DMS153 treated with DMSO at 0.1 percent for 48 hours (cell line): ENCODE measurements at regions not wholly inside any gene's neighbourhood (a gene's known extent, or its start where the extent isn't known, plus 50 kb on each side); places are given as distances from the start of the nearest gene placed in this dataset.

Source experiments
- DNase-seq: peaks from one replicate; lab custom pipeline; 2025; ENCODE audit not compliant: unreplicated experiment; lab: John Stamatoyannopoulos, UW

DNA sequence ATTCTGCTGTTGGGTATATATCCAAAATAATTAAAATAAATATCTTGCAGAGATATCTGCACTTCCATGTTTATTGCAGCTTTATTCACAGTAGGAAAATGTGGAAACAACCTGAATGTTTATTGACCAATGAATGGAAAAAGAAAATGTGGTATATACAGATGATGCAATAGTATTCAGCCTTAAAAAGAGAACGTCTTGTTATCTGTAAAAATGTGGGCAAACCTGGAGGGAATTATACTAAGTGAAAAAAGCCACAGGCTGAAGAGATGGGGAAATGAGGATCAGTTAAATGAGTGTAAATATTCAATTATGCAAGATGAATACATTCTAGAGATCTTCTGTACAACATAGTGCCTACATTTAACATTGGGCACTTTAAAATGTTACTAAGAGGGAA is 766.1 kb upstream of the IGFBP3 start:
- no peak for DNase-seq

DNA sequence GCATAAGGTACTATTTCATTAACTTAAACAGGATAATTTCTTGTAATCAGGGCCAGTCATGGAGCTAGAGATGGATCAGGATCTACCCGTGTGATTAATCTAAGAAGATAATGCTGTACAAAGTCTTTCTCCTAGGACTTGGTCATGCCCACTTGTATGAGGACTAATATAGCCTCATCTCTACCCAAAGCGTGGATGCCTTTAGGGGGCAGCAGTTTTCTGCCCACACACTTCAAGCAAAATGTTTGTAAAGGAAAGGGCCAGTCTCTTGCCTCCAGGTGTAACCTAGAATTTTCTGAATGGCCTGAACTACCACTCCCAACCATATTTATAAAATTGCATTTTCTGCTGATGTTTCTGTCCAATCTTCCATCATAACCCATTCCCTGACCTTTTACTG is 764.0 kb upstream of the IGFBP3 start:
- DNase-seq: no peak

DNA sequence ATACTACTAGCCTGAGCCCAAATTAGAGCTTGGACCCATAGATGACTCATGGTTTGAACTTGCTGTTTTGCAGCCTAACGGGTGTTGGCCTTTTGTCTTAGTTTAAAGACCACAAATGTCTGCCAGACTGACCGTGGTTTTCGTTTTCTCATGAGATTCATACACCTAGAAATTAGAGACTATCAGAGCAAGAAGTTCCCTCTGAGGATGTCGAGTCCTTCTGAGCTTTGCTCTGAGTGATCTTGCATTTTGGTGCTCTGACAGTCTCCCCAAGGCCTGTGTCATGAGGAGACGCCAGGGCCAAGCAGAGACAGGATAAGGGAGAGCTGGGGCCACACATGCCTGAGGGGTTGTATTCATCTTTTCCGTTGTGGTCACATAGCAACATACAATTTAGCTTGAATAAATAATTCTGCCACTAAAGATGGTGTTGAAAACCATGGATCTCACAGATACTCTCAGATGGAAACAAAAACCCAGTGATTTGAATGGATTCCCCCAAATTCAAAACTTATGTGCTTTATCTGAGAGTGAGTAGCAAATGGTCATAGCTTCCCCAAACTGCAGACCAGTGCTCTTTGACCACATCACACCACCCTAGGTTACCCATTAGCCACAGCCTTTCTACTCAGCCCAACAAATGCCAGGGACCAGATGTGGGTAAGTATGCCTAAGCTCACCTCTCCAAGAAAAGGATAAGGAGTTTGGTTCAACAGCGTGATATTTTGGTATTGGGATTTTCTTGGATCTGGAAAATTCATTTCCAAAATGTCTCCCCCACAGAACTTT is 762.0 kb upstream of the IGFBP3 start:
- no peak for DNase-seq

DNA sequence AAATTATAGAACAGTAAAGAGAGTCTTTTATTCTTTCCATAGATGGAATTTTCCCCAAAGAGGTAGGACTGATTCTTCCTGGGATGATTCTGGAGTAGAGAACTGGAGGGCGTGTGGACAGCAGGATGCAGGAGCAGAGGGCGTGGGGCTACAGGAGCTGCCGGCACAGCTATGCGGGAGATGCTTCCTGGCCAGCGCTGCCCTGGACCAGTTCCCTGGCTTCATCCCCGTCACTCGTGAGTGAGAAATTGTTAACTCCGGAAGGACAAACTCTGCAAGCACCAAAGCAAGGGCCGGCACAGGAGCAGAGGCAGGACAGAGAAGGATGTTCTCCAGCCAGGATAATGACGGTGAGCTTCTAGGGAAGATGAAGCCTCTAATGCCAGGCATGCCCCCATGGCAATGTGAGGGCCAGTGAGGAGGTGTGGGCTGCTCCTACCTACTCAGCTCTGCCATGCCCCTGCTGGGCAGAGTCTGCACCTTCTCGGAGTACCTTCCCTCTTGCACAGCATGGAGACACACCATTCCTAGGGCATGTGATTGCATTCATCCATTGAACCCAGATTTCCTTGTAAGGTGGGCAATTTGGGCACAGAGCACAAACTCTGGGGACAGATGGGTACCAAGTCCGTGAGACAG is 760.9 kb upstream of the IGFBP3 start:
- DNase-seq: no peak

DNA sequence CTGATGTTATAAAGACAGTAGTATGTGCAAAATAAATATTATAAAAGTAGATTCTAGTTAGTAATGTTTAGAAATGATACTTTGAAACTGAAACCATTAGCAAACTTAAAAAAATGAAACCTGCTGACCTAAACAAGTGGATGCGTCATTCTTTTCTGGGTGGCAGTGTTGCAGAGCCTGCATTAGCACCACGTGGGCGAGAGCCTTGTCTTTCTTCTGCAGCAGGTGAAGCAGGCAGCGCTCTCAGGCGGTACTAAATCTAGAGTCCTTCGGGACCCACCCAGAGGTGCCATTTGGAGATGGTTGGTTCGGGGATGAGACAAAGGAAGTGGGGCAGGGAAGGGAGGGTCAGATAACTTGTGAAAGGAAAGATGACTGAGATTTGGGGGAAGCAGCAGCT is 759.1 kb upstream of the IGFBP3 start:
- DNase-seq: no peak

DNA sequence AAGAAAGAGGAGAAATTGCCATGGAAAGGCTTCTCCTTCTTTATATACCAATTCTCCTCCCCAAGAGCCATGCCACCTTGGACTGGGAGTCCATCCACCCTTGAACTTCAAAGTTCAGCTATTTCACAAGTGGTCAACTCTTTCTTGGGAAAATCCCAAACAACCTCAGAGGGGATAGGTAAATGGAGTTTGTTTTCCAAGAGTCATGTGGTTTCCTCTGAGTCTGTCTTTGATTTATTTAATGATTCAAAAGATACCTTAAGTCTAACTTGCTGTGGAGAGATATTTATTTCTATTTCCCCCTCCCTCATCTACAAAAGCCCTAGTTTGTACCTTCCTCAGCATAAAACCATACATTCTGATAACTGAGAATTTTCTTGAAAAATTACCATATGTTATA is 758.6 kb upstream of the IGFBP3 start:
- no peak for DNase-seq

DNA sequence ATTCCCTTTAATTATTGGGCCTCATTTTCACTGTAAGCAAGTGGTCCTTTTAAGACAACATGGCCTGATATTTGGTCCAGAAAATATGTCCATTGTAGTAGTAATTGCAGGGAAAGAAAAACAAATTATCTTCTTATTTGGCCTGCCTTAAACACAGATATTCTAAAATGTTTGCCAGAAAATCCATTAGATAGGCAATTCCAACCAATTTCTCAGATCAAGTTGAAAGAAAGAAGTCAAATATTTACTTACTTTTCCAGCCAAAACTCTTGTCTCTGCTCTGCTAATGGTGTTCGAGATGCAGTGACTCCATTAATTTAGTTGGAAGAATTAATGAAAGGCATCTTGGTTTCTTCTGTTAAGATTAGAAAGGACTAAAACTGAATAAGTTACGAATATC is 757.3 kb upstream of the IGFBP3 start:
- DNase-seq: no peak

DNA sequence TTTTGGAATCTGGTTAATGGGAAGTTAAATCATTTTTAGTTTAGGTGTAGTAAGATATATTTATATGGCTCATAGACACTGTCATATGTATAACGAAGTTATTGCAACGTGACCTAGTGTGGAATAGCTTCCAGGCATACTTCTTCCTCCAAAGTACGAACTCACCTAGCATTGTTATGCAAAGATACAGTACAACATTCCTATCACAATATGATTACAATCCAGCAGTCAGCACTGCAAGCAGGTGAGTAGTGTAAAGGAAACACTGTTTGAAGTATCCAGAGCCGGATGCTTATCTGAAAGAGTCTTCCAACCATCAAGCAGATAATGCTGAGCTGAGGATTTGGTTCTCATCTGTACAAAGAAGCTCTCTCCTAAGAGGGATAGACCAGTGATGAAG is 754.4 kb upstream of the IGFBP3 start:
- no peak for DNase-seq

DNA sequence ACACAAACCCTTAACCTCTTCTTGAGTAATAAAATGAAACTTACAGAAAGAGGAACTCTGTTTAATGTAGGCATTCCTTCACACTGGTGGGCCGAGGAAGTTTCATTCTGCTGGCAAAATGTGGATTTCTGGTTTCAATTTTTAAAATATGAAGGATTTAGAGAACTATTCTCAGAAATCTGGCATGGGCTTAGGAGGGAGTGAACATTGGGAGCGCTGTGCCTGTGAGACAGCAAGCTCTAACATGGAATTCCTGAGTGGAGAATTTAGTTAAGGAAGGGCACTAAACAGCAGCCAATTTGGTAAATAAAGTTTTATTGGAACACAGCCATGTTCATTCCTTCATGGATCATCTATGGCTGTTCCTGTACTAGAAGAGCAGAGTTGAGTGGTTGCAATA is 751.8 kb upstream of the IGFBP3 start:
- DNase-seq: no peak

DNA sequence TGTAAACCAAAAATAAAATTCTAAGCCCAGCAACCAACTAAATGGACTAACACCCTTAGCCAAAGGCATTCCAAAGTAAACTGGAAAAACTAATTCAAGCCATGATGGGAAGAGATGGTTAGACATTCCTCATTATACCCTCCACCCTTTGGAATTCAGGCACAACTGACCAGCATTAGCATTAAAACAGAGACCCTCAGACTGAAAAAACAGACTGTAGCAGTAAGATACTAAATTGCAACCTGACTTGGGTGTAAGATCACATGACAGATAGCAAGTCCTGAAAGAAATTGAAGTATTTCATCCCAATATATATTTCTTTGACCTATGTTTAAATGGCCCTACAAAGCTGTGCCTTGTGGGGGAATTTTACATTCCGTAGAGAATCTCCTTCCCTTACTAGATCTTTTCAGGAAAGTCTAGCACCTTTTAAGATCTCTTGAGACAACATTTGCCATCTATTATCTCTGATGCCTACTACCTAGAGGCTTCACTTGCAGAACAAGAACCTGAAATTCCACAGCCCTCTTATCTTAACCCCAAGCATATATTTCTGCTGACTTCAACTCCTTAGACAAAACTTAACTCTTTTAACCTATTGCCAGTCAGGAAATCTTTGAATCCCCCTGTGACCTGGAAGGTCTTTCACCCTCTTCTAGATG is 750.2 kb upstream of the IGFBP3 start:
- DNase-seq: no peak

DNA sequence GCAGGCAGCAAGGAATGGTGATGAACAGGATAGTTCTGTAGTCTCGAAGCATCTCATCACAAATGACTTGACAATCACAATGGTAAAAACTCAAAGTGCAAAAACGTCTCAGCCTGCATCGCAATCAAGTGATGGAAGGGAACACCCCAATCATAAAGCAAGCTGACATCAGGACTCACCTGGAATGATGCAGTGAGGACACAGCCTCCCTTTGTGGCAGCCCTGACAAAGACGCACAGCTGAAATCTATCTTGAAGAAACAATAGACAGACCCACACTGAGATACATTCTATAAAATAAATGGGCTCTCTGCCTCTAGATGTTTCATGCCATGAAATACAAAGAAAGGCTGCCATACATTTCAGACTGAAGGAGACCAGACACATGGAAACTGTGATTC is 748.0 kb upstream of the IGFBP3 start:
- DNase-seq: no peak

DNA sequence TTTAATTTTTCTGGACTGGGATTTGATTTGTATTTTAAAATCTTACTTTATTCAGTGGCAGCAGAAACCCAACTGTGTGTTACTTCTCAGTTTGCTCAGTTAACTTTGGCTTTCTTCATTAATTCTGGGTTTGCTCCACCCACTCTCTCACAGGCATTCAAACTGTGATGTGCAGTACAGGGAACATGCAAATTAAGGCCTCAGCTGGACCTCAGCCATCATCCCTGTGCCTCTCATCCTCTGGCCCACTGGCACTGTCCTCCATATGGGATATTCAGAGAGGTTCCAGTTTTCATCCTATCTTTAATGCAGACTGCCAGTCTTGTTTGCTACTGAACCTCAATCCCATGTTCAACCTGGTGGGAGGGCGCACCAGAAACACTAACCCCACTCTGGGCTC is 743.4 kb upstream of the IGFBP3 start:
- no peak for DNase-seq

DNA sequence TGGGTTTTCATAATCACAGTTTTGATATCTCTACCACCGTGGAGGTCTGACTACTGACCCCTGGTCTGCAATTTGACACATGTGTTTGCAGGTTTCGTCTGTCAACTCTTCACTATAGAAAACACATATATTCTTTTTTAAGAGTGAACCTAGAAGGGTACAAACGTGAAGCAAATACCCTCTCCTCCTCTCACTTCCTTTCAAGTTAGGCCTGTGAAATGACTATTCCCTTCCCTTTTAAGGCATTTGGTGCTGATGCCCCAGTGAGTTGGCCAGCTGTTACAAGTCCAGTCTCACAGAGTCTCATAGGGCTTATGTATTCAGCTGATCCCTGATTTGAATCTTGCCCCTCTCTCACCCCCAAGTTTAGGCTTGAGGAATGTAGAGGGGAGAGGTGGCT is 742.0 kb upstream of the IGFBP3 start:
- no peak for DNase-seq

DNA sequence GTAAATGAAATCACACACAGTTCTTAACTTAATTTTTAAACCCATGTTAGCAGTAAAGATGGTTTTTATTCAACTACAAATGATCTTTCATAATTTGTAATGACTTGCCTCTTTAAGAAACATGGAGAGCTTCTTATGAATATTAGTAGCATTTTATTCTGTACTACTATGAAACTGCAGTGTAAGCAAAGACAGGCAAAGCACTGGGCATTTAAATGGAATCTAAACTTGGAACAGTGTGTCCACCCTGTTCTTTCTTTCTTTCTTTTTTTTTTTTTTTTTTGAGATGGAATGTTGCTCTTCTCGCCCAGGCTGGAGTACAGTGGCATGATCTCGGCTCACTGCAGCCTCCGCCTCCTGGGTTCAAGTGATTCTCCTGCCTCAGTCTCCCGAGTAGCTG is 740.4 kb upstream of the IGFBP3 start:
- no peak for DNase-seq

DNA sequence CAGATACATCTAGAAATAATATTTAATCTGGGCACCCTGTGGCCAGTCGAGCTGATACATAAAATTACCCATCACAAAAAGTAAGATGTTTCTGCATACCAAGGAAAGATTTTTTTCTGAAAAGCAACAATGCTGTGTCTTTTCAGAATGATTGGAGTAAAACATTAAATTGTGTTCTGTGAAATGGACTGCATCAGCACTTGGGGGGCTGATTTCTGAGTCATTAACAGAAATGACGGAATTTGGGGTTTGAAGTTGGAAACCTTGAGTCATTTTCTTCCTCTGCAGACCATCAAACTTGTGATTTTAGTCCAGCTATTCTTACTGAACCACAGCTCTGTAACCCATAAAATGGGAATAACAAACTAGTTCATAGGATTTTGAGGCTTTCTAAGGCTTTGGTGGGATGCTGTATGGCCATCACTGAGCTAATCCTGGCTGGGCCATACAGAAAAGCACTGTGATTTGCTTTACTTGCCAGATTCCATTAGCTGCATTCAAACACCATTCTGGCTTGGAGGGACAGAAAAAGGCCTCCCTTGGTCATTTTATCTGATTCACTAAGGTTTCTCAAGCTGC is 739.4 kb upstream of the IGFBP3 start:
- no peak for DNase-seq

DNA sequence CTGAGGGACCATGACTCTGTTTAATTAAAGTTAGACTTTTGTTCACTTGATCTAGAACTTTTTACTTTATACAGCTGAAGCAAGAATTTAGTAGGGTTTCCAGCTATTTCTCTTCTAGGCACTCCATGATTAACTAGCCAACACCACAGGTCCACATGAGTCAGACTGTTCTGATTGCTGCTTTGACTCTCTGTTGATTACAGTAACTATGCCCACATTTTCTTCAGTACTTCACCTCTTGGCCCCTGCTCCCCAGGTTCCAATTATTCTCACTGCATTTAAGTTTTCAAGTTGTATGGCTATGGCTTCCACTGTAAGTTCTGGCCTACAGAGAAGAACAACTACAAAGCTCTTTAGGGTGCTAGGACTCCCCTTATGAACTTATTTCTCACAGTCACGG is 737.2 kb upstream of the IGFBP3 start:
- DNase-seq: no peak

DNA sequence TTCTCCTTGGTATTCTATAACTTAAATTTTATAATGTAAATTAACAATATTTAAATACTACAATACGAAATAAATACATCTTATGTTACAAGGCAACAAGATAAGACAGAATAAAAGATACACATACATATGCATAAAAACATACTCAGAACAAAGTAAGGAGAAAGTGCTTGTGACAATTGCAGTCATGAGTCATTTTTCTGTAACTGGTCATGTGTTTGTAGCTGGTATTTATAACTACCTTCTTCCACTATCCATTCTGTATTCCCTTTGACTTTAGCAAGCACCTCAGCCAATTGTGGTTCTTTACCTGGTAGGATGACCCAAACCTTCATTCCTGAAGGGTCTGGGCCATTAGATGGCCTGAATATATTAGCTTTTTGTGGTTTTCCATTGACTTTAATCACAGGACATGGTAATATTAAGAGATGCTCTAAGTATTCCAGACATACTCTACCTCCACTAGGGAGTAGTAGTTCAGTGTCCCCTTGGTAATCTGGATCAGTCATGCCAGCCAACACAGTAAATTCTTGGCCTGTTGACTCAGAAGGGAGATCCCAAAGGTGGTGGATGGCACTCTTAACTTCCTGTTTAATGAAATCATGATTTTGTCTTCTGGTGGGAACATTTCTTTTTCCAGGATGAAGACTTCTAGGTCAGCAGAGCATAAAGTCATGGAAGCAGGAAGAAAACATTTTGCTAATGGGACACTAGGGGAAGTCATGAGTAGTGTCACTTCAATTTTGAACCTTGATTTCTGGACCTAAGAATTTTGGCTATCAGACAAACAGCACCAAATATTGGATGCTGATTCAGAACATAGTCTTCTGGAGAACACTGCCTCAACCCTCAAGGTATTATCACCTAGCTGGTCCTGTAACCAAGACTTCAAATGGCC is 733.7 kb upstream of the IGFBP3 start:
- no peak for DNase-seq

DNA sequence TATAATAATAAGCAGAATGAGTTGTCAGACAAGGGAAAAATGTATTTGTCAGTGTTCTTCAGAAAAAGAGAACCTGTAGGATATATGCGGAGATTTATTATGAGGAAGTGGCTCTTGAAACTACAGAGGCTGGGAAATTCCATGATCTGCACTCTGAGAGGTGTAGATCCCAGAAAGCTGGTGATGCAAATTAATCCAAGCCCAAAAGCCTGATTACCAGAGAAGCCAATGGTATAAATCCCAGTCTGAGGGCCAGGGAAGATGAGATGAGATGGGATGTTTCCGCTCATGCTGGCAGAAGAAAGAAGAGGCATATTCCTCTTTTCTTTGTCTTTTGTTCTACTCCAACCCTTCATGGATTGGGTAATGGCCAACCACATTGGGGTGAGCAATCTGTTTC is 732.8 kb upstream of the IGFBP3 start:
- no peak for DNase-seq

DNA sequence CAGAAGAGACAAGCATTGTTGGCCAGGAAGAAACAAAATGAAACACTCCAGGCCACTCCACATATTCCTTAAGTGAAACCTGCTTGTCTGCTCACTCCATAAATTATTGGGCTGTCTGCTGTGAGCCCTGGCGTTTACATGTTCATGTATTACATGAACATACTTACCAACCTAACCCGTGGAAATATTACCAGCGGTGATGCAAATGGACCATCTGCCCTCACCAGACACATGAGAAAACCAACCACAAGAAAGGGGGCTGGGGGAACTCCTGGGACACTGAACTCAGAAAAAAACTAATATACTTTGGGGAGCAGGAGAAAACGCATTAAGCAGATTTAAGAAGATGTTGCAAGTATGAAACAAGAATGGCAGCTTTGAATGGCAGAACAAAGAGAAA is 731.2 kb upstream of the IGFBP3 start:
- DNase-seq: no peak

DNA sequence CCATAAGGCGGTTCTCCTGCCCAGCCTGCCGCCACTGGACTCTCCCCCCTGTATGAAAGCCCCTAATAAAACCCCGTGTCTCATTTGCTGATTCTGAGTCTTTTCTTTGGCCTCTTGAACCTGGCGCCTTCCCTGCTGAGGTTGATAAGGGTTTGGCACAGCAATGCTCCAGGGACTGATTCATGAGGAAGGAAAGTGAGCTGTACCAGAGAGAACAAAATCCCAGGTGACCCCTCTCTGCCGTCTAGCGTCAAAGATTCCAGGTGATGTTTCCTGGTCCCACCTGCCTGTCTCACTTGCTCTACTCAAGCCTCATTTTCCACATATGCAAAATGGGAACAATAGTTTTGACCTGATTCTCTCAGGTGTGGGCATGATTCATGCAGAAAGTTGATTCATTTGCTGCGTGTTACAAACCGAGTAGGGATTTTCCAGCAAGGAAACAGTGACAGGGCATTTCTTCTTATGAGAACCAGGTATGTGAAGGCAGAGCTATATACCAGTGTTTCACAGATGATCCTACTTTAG is 730.6 kb upstream of the IGFBP3 start:
- no peak for DNase-seq

DNA sequence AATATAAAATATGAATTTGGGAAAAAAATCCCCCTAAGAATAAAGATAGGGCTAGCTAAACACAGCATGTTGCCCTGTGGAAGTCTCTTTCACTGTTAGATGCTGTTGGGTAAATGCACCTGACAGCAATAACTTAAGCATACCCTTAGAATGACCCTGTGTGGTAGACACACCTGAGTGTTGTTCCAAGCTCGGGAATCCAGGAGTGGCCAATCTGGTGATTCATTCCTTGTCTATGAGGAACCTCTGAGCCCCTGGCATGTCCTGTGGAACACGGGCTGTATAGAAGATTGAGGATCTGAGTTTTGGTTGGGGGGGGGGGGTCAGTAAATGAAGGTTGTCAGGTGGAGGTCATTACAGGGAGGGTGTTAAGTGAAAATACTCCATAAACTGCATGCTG is 730.0 kb upstream of the IGFBP3 start:
- DNase-seq: no peak
